K562 (cell line): ENCODE measurements at regions not wholly inside any gene's neighbourhood (a gene's known extent, or its start where the extent isn't known, plus 50 kb on each side); places are given as distances from the start of the nearest gene placed in this dataset.

Source experiments
- ATAC-seq: fragments of 200-7000 bp; cut with Tn5 transposase; 3 replicates; pipeline ENCODE4 v1.9.1; 2020; ENCODE audit warnings: moderate library complexity
- BruUV-seq: library from RNA; stranded (reverse); fragments of 400-500 nt; replicated peaks from 2 replicates; lab custom pipeline; 2021; lab: Mats Ljungman, UMichigan
- CTCF ChIA-PET: fragments of 300-600 bp; formaldehyde crosslinking; extraction: SDS; loops from one replicate; lab custom pipeline; 2021; ENCODE audit warnings: low intra/inter-chr PET ratio; lab: Yijun Ruan, JAX
- POLR2A ChIA-PET: fragments of 300-600, 350-650 bp; sonication (Branson Sonifier 250); formaldehyde crosslinking; extraction: SDS; loops from one replicate; lab custom pipeline; 2021; ENCODE audit warnings: antibody characterized with exemption, inconsistent platforms; lab: Yijun Ruan, JAX
- DNase-seq, 4 experiments: peaks; one replicate each; pipeline versions ENCODE4 v3.0.0 to v3.0.0-alpha.2; 2011 to 2018; ENCODE audit warnings: low spot score in 3 of 4, mixed read lengths in 3 of 4; ENCODE audit errors: extremely low read depth in 1 of 4
- FAIRE-seq: peaks from 2 replicates; lab custom pipeline; 2011; peaks lifted over from hg19 to GRCh38; lab: Jason Lieb, UNC
- H2AFZ ChIP-seq: 2 replicates; pipeline ENCODE4 v1.6.0; 2011; ENCODE audit warnings: low read depth, low read length, control low read depth, inconsistent platforms
- H3K27ac ChIP-seq: fragments of 200-600 bp; 3 replicates; pipeline ENCODE4 v1.8.0; 2011; ENCODE audit warnings: low read depth, mild to moderate bottlenecking, control low read depth, inconsistent platforms, low read length, moderate library complexity, mixed read lengths; ENCODE audit errors: extremely low read depth
- H3K27me3 ChIP-seq, 2 experiments: fragments of 300-600 bp in 1 of 2; 2 replicates in 1 of 2; 3 replicates in 1 of 2; pipeline versions ENCODE4 v1.6.0 to v1.8.0; 2011; ENCODE audit warnings: inconsistent platforms in 2 of 2, low read length in 2 of 2, mild to moderate bottlenecking in 1 of 2, mixed read lengths in 1 of 2, moderate library complexity in 1 of 2; ENCODE audit not compliant: control insufficient read depth in 2 of 2, insufficient read depth in 2 of 2
- H3K36me3 ChIP-seq: fragments of 300-600 bp; 3 replicates; pipeline ENCODE4 v1.8.0; 2011; ENCODE audit warnings: mild to moderate bottlenecking, low read length, inconsistent platforms; ENCODE audit not compliant: control insufficient read depth, insufficient read depth
- H3K4me1 ChIP-seq, 2 experiments: fragments of 200-600 bp in 1 of 2; replicated peaks in 1 of 2; 2 replicates in 1 of 2; 3 replicates in 1 of 2; pipeline versions ENCODE4 v1.5.1 to v1.8.0; 2011; ENCODE audit warnings: inconsistent platforms in 2 of 2, low read length in 2 of 2, mild to moderate bottlenecking in 1 of 2, mixed read lengths in 1 of 2, moderate library complexity in 1 of 2; ENCODE audit not compliant: control insufficient read depth in 2 of 2, insufficient read depth in 2 of 2
- H3K4me2 ChIP-seq: 2 replicates; pipeline ENCODE4 v1.6.1; 2011; ENCODE audit warnings: low read length, control low read depth, inconsistent platforms, mixed read lengths; ENCODE audit not compliant: insufficient read depth
- H3K4me3 ChIP-seq: fragments of 200-600 bp; sonication (generic), shearing (Covaris generic); 2 replicates; pipeline ENCODE4 v1.5.1; 2016; ENCODE audit warnings: control low read depth, inconsistent platforms
- H3K79me2 ChIP-seq: fragments of 200-600 bp; 3 replicates; pipeline ENCODE4 v1.8.0; 2011; ENCODE audit warnings: low read length, inconsistent platforms; ENCODE audit not compliant: control insufficient read depth, insufficient read depth
- H3K9ac ChIP-seq, 2 experiments: 2 replicates each; pipeline versions ENCODE4 v1.6.0 to v1.6.1; 2011; ENCODE audit warnings: low read depth in 2 of 2, low read length in 2 of 2, control low read depth in 1 of 2, inconsistent platforms in 1 of 2, mild to moderate bottlenecking in 1 of 2, mixed read lengths in 1 of 2; ENCODE audit not compliant: insufficient read depth in 1 of 2
- H3K9me1 ChIP-seq: one replicate; pipeline ENCODE4 v1.6.0; 2011; ENCODE audit warnings: inconsistent platforms, mild to moderate bottlenecking, low read length, moderate library complexity; ENCODE audit not compliant: control insufficient read depth, insufficient read depth
- H3K9me3 ChIP-seq: replicated peaks from 2 replicates; pipeline ENCODE4 v1.5.1; 2011; ENCODE audit warnings: low read depth, low read length, inconsistent platforms; ENCODE audit not compliant: control insufficient read depth, insufficient read depth
- H4K20me1 ChIP-seq: replicated peaks from 2 replicates; pipeline ENCODE4 v1.6.1; 2011; ENCODE audit warnings: low read length, inconsistent platforms, mixed read lengths; ENCODE audit not compliant: control insufficient read depth, insufficient read depth
- COPS2 ChIP-seq: fragments of 450-650 bp; conservative IDR thresholded peaks from 2 replicates; pipeline ENCODE4 v1.6.1; 2016; ENCODE audit warnings: mild to moderate bottlenecking, moderate library complexity
- HNRNPL ChIP-seq: fragments of 200-400 bp; formaldehyde crosslinking; IDR thresholded peaks from 2 replicates; pipeline ENCODE4 v1.6.1; 2017; ENCODE audit warnings: low read depth, mild to moderate bottlenecking, low read length
- KDM2B ChIP-seq: fragments of 250-450 bp; sonication (Bioruptor Pico); IDR thresholded peaks from 2 replicates; pipeline ENCODE4 v1.8.0; 2021; ENCODE audit warnings: mild to moderate bottlenecking, moderate library complexity
- NFRKB ChIP-seq: fragments of 450-650 bp; IDR thresholded peaks from 2 replicates; pipeline ENCODE4 v1.6.1; 2016; ENCODE audit warnings: low read depth
- SMAD3 ChIP-seq: fragments of 450-650 bp; formaldehyde crosslinking; conservative IDR thresholded peaks from 2 replicates; pipeline ENCODE4 v1.4.0; 2020; ENCODE audit warnings: mild to moderate bottlenecking
- YY1 ChIP-seq, 3 experiments: IDR thresholded peaks; 2 replicates each; pipeline ENCODE4 v1.6.1; 2011; ENCODE audit warnings: low read length in 2 of 3, mild to moderate bottlenecking in 2 of 3, moderate library complexity in 2 of 3, borderline replicate concordance in 1 of 3, control low read depth in 1 of 3, low read depth in 1 of 3; ENCODE audit not compliant: insufficient read depth in 3 of 3, insufficient replicate concordance in 2 of 3, control insufficient read depth in 1 of 3, insufficient read length in 1 of 3; ENCODE audit errors: extremely low read depth in 1 of 3
- WGBS: fragments of 100-300 bp; shearing (Covaris generic); methylation state at CpG from one replicate; pipeline ENCODE4 v1.1.6; 2016; ENCODE audit warnings: low coverage, mixed read lengths; ENCODE audit not compliant: insufficient coverage; ENCODE audit errors: missing lambda C conversion rate; 5-methylcytosine and 5-hydroxymethylcytosine counted together
- in situ Hi-C: fragments of 300-500 bp; cut with MboI; formaldehyde crosslinking; loops from 4 replicates; pipeline ENCODE4 v1.15.0; 2018; ENCODE audit warnings: inconsistent platforms, mixed read lengths
- intact Hi-C: fragments of 100-400 bp; cut with micrococcal nuclease; formaldehyde crosslinking; loops from 2 replicates; pipeline ENCODE4 v1.14.2; 2022
- TF ChIP-seq, protein P1 (sequence below): fragments of 450-650 bp; formaldehyde crosslinking; conservative IDR thresholded peaks from 2 replicates; pipeline ENCODE4 v1.4.0; 2022; ENCODE audit warnings: mild to moderate bottlenecking, missing genetic modification characterization
- TF ChIP-seq, protein P2 (sequence below): fragments of 250-450 bp; sonication (Bioruptor Pico); IDR thresholded peaks from 2 replicates; pipeline ENCODE4 v1.8.0; 2022; ENCODE audit warnings: moderate library complexity, mild to moderate bottlenecking, inconsistent platforms

DNA sequence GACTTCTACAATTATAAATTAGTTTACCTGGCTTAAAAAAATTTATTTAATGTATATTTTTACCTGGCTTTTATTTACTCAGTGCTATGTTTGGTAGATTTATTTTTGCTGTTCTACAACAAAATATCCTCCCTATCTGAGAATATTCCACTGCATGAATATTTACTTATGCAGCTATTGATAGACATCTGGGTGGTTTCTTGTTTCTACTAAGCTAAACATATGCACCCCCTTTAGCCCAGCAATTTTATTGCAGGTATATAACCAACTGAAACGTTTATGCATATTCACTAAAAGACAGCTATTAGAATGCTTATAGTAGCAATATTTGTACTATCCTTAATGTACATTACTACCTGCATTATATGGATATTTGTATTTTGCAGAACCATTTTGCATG, 187.7 kb upstream of the CPHXL start:
- CTCF ChIA-PET: no interaction called here
- no peaks in the 10 kb centered on the region for H3K36me3 ChIP-seq
- no peak overlapping the region for H3K4me3 ChIP-seq
- FAIRE-seq (no peak), ATAC-seq (no peak), DNase-seq (no peak)
- intact Hi-C loops: loop anchor here (10.0 kb wide), 1 partner anchor 109 kb away; no protein-coding TSS in a partner anchor
- H4K20me1 ChIP-seq: no peaks in the 10 kb centered on the region
- TF ChIP-seq, protein P1, sequence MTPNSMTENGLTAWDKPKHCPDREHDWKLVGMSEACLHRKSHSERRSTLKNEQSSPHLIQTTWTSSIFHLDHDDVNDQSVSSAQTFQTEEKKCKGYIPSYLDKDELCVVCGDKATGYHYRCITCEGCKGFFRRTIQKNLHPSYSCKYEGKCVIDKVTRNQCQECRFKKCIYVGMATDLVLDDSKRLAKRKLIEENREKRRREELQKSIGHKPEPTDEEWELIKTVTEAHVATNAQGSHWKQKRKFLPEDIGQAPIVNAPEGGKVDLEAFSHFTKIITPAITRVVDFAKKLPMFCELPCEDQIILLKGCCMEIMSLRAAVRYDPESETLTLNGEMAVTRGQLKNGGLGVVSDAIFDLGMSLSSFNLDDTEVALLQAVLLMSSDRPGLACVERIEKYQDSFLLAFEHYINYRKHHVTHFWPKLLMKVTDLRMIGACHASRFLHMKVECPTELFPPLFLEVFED: no peak
- TF ChIP-seq YY1 (IDR thresholded peaks at IDR 0.05; ENCODE audit: borderline replicate concordance in 1 of 3, control insufficient read depth in 1 of 3, extremely low read depth in 1 of 3, insufficient read depth in 3 of 3, insufficient read length in 1 of 3, insufficient replicate concordance in 2 of 3, low read depth in 1 of 3, low read length in 2 of 3): no peak
- no peak for TF ChIP-seq COPS2
- TF ChIP-seq KDM2B (CRISPR knock-in tag): no peak
- TF ChIP-seq NFRKB: no peak
- TF ChIP-seq, protein P2, sequence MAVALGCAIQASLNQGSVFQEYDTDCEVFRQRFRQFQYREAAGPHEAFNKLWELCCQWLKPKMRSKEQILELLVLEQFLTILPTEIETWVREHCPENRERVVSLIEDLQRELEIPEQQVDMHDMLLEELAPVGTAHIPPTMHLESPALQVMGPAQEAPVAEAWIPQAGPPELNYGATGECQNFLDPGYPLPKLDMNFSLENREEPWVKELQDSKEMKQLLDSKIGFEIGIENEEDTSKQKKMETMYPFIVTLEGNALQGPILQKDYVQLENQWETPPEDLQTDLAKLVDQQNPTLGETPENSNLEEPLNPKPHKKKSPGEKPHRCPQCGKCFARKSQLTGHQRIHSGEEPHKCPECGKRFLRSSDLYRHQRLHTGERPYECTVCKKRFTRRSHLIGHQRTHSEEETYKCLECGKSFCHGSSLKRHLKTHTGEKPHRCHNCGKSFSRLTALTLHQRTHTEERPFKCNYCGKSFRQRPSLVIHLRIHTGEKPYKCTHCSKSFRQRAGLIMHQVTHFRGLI (CRISPR knock-in tag): no peak
- TF ChIP-seq HNRNPL: no peak
- no peak for TF ChIP-seq SMAD3
- H3K9ac ChIP-seq: no peak overlapping the region
- in situ Hi-C loops: no loop called here
- H3K4me1 ChIP-seq: no peaks in the 10 kb centered on the region
- H3K27ac ChIP-seq: no peak overlapping the region
- no peaks in the 10 kb centered on the region for H3K9me1 ChIP-seq
- POLR2A ChIA-PET: interaction anchor here (0.5 kb wide), 1 partner anchor 11 kb away, joined by 3 read pairs; no protein-coding TSS in a partner anchor
- H3K27me3 ChIP-seq: no peaks in the 10 kb centered on the region
- no peaks in the 10 kb centered on the region for H3K9me3 ChIP-seq
- no peaks in the 10 kb centered on the region for H3K79me2 ChIP-seq
- H2AFZ ChIP-seq: no peak overlapping the region
- WGBS: 0% methylated on average over 1 of the region's 1 CpG
- BruUV-seq: no TSS peak
- no peak overlapping the region for H3K4me2 ChIP-seq
